ENCODE measurements at regions not wholly inside any gene's neighbourhood (a gene's known extent, or its start where the extent isn't known, plus 50 kb on each side); places are given as distances from the start of the nearest gene placed in this dataset.

GRCh38 chr21:35641271-35642016 is 418.9 kb downstream of the SETD4 start:
- Histone ChIP-seq H3K27me3 (no peaks in the 10 kb centered on the region), H3K27ac (no peak overlapping the region), H3K4me3 (no peak overlapping the region), H3K4me1 (no peaks in the 10 kb centered on the region), H3K36me3 (no peaks in the 10 kb centered on the region), H3K9me3 (no peaks in the 10 kb centered on the region)
- TF ChIP-seq CTCF (IDR thresholded peaks at IDR 0.05) (no peak), POLR2A (IDR thresholded peaks at IDR 0.05) (no peak)
- ATAC-seq (ENCODE audit: low FRiP score in 2 of 2) (peak in 1 of 2 donors; percentile 58), DNase-seq (no peak)
- 81 to 88% methylated on average over 4 of the region's 4 CpGs for WGBS, 2 donors

GRCh38 chr21:35637431-35637830 is 422.9 kb downstream of the SETD4 start:
- WGBS, 2 donors, result 65 to 70% methylated on average over 2 of the region's 2 CpGs
- TF ChIP-seq POLR2AphosphoS5 (IDR thresholded peaks at IDR 0.05) (no peak), POLR2A (IDR thresholded peaks at IDR 0.05) (no peak), EP300 (IDR thresholded peaks at IDR 0.05) (no peak), CTCF (IDR thresholded peaks at IDR 0.05) (no peak)
- H3K9me3 ChIP-seq, result no peaks in the 10 kb centered on the region
- H3K27ac ChIP-seq, result no peak overlapping the region
- no peaks in the 10 kb centered on the region for H3K27me3 ChIP-seq
- no peak overlapping the region for H3K4me3 ChIP-seq
- no peak for DNase-seq
- no peaks in the 10 kb centered on the region for H3K4me1 ChIP-seq
- no peaks in the 10 kb centered on the region for H3K36me3 ChIP-seq
- peak in 1 of 2 donors; percentile 44 for ATAC-seq (ENCODE audit: low FRiP score in 2 of 2)

GRCh38 chr21:35635994-35636393 is 424.3 kb downstream of the SETD4 start:
- DNase-seq (no peak), ATAC-seq (ENCODE audit: low FRiP score in 2 of 2) (peak in 1 of 2 donors; percentile 54)
- H3K4me1 ChIP-seq, result no peaks in the 10 kb centered on the region
- no peaks in the 10 kb centered on the region for H3K27me3 ChIP-seq
- H3K9me3 ChIP-seq, result no peaks in the 10 kb centered on the region
- no peaks in the 10 kb centered on the region for H3K36me3 ChIP-seq
- no peak overlapping the region for H3K4me3 ChIP-seq
- TF ChIP-seq POLR2A (IDR thresholded peaks at IDR 0.05) (no peak), EP300 (IDR thresholded peaks at IDR 0.05) (no peak), POLR2AphosphoS5 (IDR thresholded peaks at IDR 0.05) (no peak), CTCF (IDR thresholded peaks at IDR 0.05) (no peak)
- H3K27ac ChIP-seq, result no peak overlapping the region
- 72 to 91% methylated on average over 1 of the region's 1 CpG for WGBS, 2 donors

GRCh38 chr21:35635261-35635660 is 425.1 kb downstream of the SETD4 start:
- Histone ChIP-seq H3K9me3 (no peaks in the 10 kb centered on the region), H3K4me3 (no peak overlapping the region), H3K4me1 (no peaks in the 10 kb centered on the region), H3K27ac (no peak overlapping the region), H3K36me3 (no peaks in the 10 kb centered on the region), H3K27me3 (no peaks in the 10 kb centered on the region)
- TF ChIP-seq CTCF (IDR thresholded peaks at IDR 0.05) (no peak), POLR2AphosphoS5 (IDR thresholded peaks at IDR 0.05) (no peak), EP300 (IDR thresholded peaks at IDR 0.05) (no peak), POLR2A (IDR thresholded peaks at IDR 0.05) (no peak)
- ATAC-seq (ENCODE audit: low FRiP score in 2 of 2) (peak in 1 of 2 donors; percentile 85), DNase-seq (no peak)
- 87 to 94% methylated on average over 2 of the region's 2 CpGs for WGBS, 2 donors

GRCh38 chr21:35633501-35633900 is 426.8 kb downstream of the SETD4 start:
- WGBS, 2 donors, result 74 to 81% methylated on average over 9 of the region's 9 CpGs
- Histone ChIP-seq H3K27ac (no peak overlapping the region), H3K9me3 (no peaks in the 10 kb centered on the region), H3K4me3 (no peak overlapping the region), H3K36me3 (no peaks in the 10 kb centered on the region), H3K27me3 (no peaks in the 10 kb centered on the region), H3K4me1 (no peaks in the 10 kb centered on the region)
- ATAC-seq (ENCODE audit: low FRiP score in 2 of 2), result no peak
- no peak for DNase-seq
- TF ChIP-seq POLR2AphosphoS5 (IDR thresholded peaks at IDR 0.05) (no peak), POLR2A (IDR thresholded peaks at IDR 0.05) (no peak), CTCF (IDR thresholded peaks at IDR 0.05) (no peak), EP300 (IDR thresholded peaks at IDR 0.05) (no peak)

All from upper lobe of left lung (tissue), 6 donors.